ENCODE measurements at regions not wholly inside any gene's neighbourhood (a gene's known extent, or its start where the extent isn't known, plus 50 kb on each side); places are given as distances from the start of the nearest gene placed in this dataset.
A peak's percentile ranks its signal among the peaks of the same experiment; 100 is the strongest.
"Not testable (repeated sequence)": the region's sequence is repeated elsewhere in the genome, so short reads cannot be mapped to it uniquely, and the experiment has no call there.

DNA sequence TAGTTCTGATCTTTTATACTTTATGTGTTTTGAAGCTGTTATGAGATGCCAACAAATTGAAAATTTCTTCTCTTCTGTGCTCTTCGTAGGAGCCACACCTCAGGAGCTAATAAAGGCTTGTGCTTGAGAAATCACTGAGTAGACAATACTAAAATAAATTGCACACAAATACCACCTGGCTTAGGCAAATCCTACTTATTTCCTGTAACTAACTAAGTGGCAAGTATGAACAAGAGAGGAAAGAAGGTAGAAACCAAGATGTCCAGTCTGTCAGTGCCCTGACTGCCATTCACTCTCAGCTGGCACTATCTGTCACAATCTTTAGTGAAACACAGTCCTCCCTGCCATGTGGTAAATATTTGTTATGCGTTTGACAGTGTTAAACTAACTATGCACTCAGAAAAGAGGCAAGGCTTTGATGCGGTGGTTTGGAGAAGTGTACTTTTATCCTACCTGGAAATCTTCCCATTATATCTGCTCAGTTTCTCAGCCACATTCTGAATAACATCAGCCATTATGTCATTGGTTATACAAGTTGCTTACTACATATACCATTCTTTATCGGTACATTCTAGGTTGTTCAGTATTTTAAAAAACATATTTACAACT lies 293.4 kb upstream of the VWC2 start:
- DNase-seq (ENCODE audit: low spot score), result no peak

GRCh38 chr7:49481075-49481474 lies 292.4 kb upstream of the VWC2 start:
- no peak for DNase-seq (ENCODE audit: low spot score)

GRCh38 chr7:49483142-49483541 lies 290.3 kb upstream of the VWC2 start:
- peak; percentile 45 for DNase-seq (ENCODE audit: low spot score)

- no peak for DNase-seq (ENCODE audit: low spot score)
These were observed 286.2 kb upstream of the VWC2 start for GRCh38 chr7:49486974-49487829.

DNA sequence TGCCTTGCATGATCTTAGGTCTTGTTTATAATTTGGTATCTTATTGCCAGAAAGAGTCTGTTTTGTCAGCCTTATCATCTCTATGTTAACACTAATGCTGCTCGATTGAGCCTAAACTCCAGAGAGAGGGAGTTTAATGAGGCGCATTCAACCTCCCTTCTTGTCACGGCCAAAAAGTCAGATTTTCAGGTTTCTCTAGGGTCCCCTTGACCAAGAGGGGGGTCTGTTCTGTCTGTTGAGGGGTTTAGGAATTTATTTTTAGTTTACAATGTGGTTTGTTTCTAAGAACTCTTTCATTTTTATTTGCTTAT lies 285.7 kb upstream of the VWC2 start:
- DNase-seq (ENCODE audit: low spot score), result no peak

GRCh38 chr7:49488573-49488972 lies 284.9 kb upstream of the VWC2 start:
- DNase-seq (ENCODE audit: low spot score), result no peak

DNA sequence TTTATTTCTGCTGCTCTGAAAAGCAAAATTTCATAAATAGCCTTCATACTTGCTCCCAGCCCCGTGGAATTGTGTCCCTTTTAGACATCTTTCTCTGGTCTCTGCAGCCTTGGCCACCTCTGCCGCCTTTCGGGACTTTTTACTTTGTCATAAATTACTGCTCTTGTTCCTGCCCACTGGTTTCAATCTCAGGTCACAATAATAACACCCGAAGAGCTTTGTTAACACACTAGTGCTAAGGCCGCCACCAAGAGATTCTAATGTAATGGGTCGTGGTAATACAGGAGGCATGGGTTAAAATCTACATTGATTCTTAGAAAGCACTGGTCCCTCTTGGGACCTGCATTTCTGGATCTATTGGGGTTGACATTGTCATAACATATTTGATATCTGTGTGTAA lies 276.0 kb upstream of the VWC2 start:
- DNase-seq (ENCODE audit: low spot score), result no peak

DNA sequence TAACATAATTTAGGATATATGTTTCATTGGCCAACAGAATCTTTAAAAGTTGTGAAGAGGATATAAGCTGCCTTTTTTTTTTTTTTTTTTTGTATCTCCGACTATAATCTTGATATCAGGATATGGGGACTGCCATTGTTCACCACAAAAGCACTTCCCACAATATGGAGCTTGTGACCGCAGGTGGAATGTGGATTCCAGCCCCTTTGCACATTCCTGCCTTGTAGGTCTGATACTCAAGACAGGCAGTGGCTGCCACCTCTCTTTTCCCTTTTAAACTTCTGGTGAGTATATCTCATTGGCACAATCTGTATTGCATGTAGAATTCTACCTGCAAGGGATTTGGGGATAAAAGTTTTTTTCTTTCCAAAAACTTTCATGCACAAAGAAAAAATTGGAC lies 272.7 kb upstream of the VWC2 start:
- DNase-seq (ENCODE audit: low spot score), result no peak

DNA sequence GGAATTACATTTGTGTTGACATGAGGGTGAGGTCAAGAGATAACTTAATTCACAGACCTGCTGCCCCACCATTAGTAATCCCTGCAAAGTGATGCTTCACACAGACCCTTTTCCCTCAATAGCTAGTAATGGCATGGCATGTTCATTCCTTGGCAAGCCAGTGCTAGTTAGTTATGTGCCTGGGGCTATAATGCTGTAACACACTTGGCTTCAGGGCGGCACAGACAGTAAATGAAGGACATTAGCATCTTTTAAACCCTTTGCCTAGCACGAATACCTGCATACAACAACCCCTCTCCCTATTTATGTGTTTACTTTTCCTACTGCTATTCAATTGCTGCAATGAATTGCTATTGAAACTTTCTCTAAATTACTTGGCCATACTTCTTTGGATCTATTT lies 266.2 kb upstream of the VWC2 start:
- DNase-seq (ENCODE audit: low spot score), result not testable (repeated sequence)

DNA sequence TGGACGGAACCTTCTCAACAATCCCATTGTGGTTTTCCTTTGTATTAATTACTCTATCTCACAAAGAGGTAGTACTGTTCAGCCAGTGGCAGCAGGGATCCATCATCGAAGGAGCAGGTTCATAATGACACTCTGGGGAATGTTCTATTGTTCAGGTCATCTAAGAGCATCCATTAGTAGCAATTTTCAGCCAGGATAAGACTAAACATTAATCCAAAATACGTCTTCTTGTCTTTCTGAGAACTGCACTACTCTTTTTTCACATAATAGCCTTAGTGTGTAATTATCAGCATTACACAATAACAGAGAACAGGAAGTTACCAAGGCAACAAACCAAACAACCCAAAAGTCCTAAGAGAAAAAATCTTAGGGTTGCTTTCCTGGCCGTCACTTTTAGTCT lies 259.5 kb upstream of the VWC2 start:
- no peak for DNase-seq (ENCODE audit: low spot score)

DNA sequence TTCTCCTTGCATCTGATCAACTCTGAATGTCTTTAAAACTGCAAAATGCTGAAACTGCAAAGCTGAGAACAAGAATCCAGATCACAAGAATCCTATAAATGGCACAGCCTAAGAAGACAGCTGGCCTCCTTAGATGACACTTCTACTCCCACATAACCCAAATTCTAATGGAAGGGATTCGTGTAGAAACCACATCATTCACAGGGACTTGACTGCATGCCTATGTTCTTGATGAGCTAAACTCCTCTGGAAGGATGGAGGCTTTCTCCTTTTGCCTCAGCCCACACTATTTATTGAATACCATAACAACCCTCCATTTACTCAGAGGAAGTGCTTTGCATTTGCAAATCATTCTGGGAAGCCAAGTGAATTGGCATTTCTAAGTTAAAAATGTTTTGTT lies 252.5 kb upstream of the VWC2 start:
- no peak for DNase-seq (ENCODE audit: low spot score)

DNA sequence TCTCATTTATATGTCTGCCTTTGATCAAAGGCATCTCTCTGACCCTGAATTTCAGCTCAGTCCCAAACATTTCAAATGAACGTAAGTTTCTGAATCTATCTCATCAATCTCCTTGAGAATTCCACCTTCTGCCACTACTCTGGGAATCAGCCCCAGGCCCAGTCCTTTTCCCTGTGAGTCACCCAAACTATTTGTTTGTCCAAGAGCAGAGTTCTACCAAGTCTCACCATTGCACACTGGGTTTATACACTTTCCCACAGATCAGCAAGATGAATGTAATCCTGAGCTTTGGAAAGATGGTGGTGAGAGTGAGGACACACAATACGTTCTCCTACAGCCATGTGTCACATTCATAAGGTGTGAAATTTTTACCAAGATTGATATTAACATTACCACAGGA lies 251.3 kb upstream of the VWC2 start:
- no peak for DNase-seq (ENCODE audit: low spot score)

GRCh38 chr7:49523870-49524269 lies 249.6 kb upstream of the VWC2 start:
- no peak for DNase-seq (ENCODE audit: low spot score)

- DNase-seq (ENCODE audit: low spot score), result no peak
These were observed 246.3 kb upstream of the VWC2 start for GRCh38 chr7:49527182-49527581.

DNA sequence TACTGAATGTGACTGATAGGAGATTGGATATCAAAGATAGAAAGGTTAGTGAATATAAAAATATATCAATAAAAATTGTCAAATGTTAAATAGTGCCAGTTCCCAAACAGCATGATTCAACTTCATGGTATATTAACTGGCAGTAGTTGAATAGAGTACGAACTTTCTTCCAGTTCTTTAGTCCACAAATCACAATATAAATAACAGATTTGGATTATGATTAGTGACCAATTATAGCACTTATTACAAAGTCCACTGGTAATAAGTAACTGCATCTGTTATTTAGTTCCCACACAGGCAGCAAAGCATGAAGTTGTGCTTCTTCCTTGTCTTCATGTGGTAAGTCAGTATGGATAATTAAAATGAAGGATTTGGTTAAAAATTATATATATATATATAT lies 243.0 kb upstream of the VWC2 start:
- DNase-seq (ENCODE audit: low spot score), result no peak

- DNase-seq (ENCODE audit: low spot score), result no peak
These were observed 209.6 kb upstream of the VWC2 start for GRCh38 chr7:49563693-49564378.

DNA sequence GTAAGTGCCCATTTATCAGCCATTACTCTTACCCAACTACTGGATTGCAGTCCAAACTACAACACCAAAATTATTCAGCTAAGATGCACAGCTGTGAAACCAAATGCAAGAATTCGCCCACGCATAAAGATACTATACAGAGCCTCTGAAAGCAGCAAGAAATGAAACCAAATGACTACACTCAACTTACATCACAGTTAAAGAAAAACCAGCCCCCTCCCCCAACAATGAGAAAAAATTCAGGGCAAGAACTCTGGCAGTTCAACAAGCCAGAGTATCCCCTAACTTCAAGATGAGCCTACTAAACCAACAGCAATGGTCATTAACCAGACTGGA lies 209.1 kb upstream of the VWC2 start:
- DNase-seq (ENCODE audit: low spot score), result no peak

GRCh38 chr7:49577576-49577975 lies 195.9 kb upstream of the VWC2 start:
- no peak for DNase-seq (ENCODE audit: low spot score)

GRCh38 chr7:49579408-49579807 lies 194.0 kb upstream of the VWC2 start:
- DNase-seq (ENCODE audit: low spot score), result no peak

GRCh38 chr7:49580000-49580399 lies 193.4 kb upstream of the VWC2 start:
- DNase-seq (ENCODE audit: low spot score), result no peak

GRCh38 chr7:49580761-49581160 lies 192.7 kb upstream of the VWC2 start:
- DNase-seq (ENCODE audit: low spot score), result no peak

- DNase-seq (ENCODE audit: low spot score), result no peak
These were observed 190.0 kb upstream of the VWC2 start for GRCh38 chr7:49583440-49583839.
